ENCODE measurements at regions not wholly inside any gene's neighbourhood (a gene's known extent, or its start where the extent isn't known, plus 50 kb on each side); places are given as distances from the start of the nearest gene placed in this dataset.

DNA sequence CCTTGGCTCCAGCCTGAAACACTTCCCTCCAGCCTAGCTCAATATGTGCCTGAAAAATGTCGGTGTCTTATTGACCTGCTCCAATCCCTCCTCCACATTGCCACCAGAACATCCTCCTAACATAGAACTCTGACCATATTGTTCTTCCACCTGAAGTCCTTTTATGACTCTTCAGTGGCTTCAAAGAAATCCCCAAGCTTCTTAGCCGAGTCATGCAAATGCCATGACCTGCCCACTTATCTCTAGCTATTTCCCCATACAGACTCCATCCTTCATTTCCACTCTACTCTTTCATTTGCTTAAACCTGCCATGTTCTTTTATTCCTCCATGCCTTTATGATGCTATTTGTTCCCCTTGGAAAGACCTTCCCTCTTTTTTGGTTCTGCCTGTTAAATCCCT, 568.6 kb downstream of the ETNK1 start:
- POLR2A ChIA-PET = no interaction called here
- no peak for TF ChIP-seq CTCF (IDR thresholded peaks at IDR 0.05; ENCODE audit: control extremely low read depth, extremely low read depth, low read depth, missing control alignments)
- CTCF ChIA-PET = interaction anchor here (0.7 to 2.9 kb wide), 3 partner anchors 11 to 15 kb away, joined by 5 to 14 read pairs (median 6); no protein-coding TSS in a partner anchor
- no peak for DNase-seq (ENCODE audit: extremely low spot score)

GRCh38 chr12:23197266-23197665, 572.3 kb downstream of the ETNK1 start:
- POLR2A ChIA-PET = no interaction called here
- TF ChIP-seq CTCF (IDR thresholded peaks at IDR 0.05; ENCODE audit: control extremely low read depth, extremely low read depth, low read depth, missing control alignments) = no peak
- DNase-seq (ENCODE audit: extremely low spot score) = no peak
- CTCF ChIA-PET = interaction anchor here (1.5 kb wide), 1 partner anchor 8 kb away, joined by 6 read pairs; no protein-coding TSS in a partner anchor

DNA sequence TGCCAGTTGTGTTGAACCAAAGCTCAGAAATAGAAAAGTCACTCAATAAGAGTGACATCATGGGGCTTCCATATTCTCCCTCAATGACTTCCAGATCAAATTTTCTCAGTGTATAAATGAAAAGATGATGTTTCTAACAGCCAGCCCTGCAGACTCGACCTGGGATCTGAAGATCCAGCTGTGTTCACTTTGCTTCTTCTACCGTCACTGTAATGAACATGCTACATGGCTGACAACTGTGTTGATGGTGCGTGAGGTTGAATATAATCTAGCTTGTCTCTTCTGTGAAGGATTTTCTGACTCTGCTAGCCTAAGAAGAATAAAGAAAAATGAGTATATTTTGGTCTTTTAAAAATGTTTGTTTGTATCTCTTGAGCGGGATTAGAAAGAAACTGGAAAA, 577.8 kb downstream of the ETNK1 start:
- ChIA-PET CTCF (interaction anchor here (0.8 to 1.7 kb wide), 2 partner anchors 9 to 64 kb away, joined by 3 to 4 read pairs; no protein-coding TSS in a partner anchor), POLR2A (no interaction called here)
- no peak for DNase-seq (ENCODE audit: extremely low spot score)
- TF ChIP-seq CTCF (IDR thresholded peaks at IDR 0.05; ENCODE audit: control extremely low read depth, extremely low read depth, low read depth, missing control alignments) = no peak

DNA sequence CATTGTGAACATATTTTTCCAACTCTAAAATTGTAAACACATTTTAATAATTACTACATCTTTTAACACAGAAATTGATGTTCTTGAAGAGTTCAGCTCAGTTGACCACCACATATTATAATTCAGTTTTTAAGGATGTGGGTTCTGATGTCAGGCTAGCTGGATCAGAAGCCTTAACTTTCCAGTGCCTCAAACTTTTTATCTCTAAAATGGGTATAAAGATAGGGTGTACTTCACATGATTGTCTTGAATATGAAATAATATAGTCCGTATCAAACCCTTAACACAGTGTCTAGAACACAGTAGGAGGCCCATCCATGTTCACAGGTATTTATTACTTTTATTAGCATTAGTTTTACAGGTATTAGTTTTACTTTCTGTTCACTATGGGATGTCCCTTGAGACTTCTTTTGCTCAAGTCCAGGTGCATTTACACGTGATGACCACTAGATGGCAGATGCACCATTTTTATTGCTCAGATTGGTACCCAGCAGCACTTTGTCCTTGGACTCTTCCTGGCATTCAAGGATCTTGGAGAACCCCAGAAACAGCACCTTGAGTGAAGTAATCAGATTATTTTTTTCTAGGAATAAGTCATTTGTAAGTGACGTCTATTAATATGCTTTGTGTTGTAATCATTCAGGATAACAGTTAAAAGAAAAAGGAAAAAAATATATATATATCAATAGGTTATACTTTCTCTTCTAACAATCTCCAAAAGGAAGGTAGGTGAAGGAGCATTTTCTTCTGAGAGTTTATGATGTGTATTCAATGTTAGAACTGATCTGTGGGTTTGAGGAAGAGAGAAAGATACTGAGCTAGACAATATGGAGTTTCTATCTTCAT, 580.2 kb downstream of the ETNK1 start:
- TF ChIP-seq CTCF (IDR thresholded peaks at IDR 0.05; ENCODE audit: control extremely low read depth, extremely low read depth, low read depth, missing control alignments) = peak; percentile 93
- peak; percentile 56 for DNase-seq (ENCODE audit: extremely low spot score)
- ChIA-PET POLR2A (no interaction called here), CTCF (interaction anchor here (0.6 to 3.0 kb wide), 23 partner anchors 8 to 1925 kb away, joined by 3 to 14 read pairs (median 4); no protein-coding TSS in a partner anchor)

- DNase-seq (ENCODE audit: extremely low spot score) = no peak
- CTCF ChIA-PET = no interaction called here
- no peak for TF ChIP-seq CTCF (IDR thresholded peaks at IDR 0.05; ENCODE audit: control extremely low read depth, extremely low read depth, low read depth, missing control alignments)
- POLR2A ChIA-PET = no interaction called here
These were observed 584.8 kb downstream of the ETNK1 start for GRCh38 chr12:23209793-23210192.

GRCh38 chr12:23210573-23210972, 585.6 kb downstream of the ETNK1 start:
- no peak for TF ChIP-seq CTCF (IDR thresholded peaks at IDR 0.05; ENCODE audit: control extremely low read depth, extremely low read depth, low read depth, missing control alignments)
- CTCF ChIA-PET = interaction anchor here (1.4 to 1.6 kb wide), 2 partner anchors 8 to 15 kb away, joined by 4 read pairs; no protein-coding TSS in a partner anchor
- POLR2A ChIA-PET = no interaction called here
- no peak for DNase-seq (ENCODE audit: extremely low spot score)

All from GM10248 (cell line).